ENCODE measurements at regions not wholly inside any gene's neighbourhood (a gene's known extent, or its start where the extent isn't known, plus 50 kb on each side); places are given as distances from the start of the nearest gene placed in this dataset.
"Not testable (repeated sequence)": the region's sequence is repeated elsewhere in the genome, so short reads cannot be mapped to it uniquely, and the experiment has no call there.

- not testable (repeated sequence) for TF ChIP-seq POLR2AphosphoS5 (IDR thresholded peaks at IDR 0.05; ENCODE audit: low read depth, low read length); POLR2A (IDR thresholded peaks at IDR 0.05; ENCODE audit: low read depth, low read length); SPI1 (IDR thresholded peaks at IDR 0.05; ENCODE audit: low read depth, low read length); TAF1 (IDR thresholded peaks at IDR 0.05; ENCODE audit: low read depth, low read length); POU2F2 (IDR thresholded peaks at IDR 0.05; ENCODE audit: low read depth, low read length); PAX5 (IDR thresholded peaks at IDR 0.05; ENCODE audit: insufficient read depth, low read length, severe bottlenecking)
These were observed 1691.1 kb downstream of the SPATA31A7 start for GRCh38 chr9:62880971-62881370.
